DMS79 treated with DMSO at 0.1 percent for 48 hours (cell line): ENCODE measurements at regions not wholly inside any gene's neighbourhood (a gene's known extent, or its start where the extent isn't known, plus 50 kb on each side); places are given as distances from the start of the nearest gene placed in this dataset.
A peak's percentile ranks its signal among the peaks of the same experiment; 100 is the strongest.
"Not testable (repeated sequence)": the region's sequence is repeated elsewhere in the genome, so short reads cannot be mapped to it uniquely, and the experiment has no call there.

Source experiments
- DNase-seq: peaks from one replicate; lab custom pipeline; 2025; lab: John Stamatoyannopoulos, UW

DNA sequence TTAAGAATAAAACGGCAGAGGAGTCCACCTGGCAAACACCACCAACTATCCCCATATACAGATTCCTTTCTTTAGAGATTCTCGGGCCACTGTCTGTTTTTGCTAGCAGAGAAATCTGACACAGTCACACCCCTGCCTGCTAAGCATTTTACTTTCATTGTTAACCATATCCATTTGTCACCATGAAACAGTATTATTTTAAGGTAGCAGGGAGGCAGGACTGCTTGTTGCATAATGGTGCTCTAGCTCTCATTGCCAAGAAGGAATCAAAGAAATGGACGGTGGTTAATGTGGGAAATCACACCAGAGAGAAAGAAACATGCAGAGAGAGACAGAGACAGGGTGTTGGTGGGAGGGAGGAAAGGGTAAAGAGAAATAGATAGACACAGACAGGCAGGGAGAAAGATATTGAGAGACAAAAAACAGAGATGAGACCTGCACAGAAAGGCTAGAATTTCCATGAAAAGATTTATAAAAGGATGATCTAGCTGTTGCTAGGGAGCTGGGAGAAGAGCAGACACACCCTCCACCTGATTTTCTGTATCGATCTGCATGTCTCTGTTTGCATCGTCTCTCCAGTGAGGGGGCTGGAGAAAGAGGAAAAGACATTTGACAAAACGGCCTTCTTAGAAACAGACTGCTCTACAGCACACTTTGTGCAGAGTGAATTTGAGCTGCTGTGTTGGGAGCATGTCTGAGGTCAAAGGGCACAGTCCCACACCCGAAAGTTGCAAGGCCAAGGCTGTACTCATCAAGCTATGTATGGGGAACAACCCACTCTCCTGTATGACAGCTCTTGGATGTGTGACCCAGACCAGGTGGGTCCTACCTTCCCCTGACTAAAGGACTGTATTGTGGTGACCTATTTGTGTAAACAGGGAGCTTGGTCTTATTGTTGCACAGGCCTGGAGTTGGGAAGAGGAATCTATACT lies 303.1 kb downstream of the FZD1 start:
- no peak for DNase-seq

DNA sequence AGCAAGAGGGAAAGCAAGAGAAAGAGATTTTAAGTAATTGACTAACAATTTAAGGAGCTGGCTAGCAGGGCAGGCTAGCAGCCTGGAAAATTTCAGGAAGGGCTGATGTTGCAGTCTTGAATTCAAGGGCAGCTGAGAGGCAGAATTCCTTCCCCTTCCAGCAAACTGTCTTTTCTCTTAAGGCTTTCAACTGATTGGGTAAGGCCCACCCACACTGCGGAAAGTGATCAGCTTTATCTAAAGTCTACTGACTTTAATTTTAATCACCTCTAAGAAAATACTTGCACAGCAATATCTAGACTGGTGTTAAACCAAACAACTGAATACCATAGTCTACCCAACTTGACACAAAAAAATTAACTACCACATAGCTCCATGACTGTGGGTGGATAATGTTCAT lies 303.9 kb downstream of the FZD1 start:
- DNase-seq = no peak

DNA sequence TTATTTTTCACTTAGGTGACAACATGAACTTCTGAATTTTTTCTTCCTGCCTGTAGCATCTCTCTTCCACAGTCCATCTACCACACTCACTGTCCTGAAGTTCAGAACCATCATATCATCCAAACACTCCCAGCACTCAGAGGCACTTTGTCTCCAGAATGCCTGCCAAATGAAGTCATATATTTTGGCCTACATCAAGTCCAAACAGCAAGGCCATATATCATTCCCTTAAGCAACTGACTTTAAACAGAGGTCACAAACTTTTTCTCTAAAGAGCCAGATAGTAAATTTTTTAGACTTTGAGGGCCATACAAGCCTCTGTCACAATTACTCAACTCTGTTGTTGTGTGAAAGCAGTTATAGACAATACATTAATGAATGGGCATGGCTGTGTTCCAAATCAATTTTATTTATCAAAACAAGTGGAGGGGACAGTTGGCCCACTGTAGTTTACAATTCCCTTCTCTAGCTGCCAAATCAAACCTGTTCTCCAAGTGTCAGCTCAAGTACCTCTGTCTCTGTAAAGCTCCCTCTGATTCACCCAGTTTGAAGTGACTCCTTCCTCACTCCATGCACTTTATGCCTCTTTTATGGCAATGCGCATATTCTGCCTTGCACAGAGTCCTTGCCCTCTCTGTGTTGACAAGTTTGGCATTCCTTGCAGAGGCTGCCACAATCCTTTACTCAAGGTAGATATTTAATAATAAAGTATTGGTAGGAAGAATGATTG lies 305.7 kb downstream of the FZD1 start:
- DNase-seq = peak; percentile 62

DNA sequence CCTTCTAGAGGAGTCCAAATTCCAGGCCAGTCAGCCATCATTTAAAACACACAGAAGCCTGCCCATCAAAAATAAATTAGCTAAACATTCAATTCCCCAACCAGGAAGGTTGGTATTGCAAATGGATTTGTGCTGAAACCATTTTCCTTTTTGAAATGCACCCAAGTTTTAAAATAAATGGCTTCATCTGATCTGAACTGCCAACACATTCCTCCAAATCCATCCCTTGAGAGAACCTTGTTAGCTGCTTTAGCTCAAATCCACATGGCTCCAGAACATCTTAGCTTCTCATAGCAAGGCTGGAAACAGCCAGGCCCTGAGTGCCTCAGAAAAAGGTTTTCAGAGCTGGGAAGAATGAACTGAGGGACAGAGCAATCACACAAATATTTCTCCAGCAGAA lies 306.3 kb downstream of the FZD1 start:
- no peak for DNase-seq

DNA sequence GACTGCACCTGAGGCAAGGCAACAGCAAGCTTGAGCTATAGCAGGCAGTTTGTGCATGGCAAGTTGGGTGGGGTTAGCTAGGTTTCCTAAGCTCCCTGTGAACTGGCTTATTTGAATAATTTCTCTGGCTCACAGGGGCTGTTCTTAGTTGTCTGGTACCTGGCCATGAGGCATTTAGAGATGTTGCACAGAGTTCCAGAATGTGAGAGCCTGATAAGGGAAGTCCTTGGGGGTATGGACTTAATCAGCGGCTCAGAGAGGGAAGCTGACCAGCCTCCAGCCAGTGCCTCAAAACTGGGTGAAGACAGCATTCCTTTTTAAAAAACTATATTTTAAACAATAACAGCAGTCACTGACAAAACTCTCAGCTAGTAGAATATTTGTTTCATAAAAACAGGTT lies 307.4 kb downstream of the FZD1 start:
- DNase-seq = no peak

DNA sequence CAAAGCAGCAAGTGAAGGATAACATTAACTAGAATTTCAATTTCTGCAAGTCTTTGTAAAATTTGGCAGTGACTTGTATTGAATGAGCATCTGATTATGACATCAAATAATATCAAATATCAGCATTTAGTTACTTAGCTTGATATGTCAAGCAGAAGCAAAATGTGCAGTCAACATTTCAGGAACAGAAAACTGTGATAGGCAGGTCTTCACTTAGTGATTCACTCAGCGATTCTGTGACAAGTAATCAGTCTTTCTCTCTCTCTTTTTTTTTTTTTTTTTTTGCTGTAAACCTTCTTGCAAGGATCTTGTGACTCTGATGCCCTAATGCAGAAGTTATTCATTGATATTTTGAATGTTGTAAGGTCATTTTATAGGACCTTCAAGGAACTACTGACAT lies 307.1 kb downstream of the MTERF1 start:
- DNase-seq = no peak

DNA sequence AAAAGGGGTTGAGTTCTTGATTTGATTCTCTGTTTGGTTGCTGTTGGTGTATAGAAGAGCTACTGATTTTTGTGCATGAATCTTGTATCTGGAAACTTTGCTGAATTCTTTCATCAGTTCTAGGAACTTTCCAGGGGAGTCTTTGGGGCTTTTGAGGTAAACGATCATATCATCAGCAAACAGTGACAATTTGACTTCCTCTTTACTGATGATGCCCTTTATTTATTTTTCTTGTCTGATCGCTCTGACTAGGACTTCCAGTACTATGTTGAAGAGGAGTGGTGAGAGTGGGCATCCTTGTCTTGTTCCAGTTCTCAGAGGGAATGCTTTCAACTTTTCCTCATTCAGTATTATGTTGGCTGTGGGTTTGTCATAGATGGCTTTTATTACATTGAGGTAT lies 304.0 kb downstream of the MTERF1 start:
- not testable (repeated sequence) for DNase-seq

DNA sequence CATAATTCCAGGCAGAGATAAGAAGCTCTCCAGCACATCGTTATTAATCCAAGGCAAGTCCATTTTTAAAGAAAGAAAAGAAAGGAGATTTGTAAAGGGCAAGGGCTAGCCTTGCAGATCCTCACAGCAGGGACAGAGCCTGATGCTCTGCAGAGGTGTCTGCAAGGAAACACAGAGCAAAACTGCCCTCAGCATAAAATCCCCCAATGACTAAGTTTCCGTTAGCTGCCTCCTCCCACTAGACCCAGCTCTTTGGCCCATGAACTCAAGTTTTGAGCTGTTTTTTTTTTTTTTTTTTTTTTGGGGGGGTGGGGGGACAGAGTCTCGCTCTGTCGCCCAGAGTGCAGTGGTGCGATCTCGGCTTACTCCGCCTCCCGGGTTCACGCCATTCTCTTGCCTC lies 300.7 kb downstream of the MTERF1 start:
- DNase-seq = no peak

DNA sequence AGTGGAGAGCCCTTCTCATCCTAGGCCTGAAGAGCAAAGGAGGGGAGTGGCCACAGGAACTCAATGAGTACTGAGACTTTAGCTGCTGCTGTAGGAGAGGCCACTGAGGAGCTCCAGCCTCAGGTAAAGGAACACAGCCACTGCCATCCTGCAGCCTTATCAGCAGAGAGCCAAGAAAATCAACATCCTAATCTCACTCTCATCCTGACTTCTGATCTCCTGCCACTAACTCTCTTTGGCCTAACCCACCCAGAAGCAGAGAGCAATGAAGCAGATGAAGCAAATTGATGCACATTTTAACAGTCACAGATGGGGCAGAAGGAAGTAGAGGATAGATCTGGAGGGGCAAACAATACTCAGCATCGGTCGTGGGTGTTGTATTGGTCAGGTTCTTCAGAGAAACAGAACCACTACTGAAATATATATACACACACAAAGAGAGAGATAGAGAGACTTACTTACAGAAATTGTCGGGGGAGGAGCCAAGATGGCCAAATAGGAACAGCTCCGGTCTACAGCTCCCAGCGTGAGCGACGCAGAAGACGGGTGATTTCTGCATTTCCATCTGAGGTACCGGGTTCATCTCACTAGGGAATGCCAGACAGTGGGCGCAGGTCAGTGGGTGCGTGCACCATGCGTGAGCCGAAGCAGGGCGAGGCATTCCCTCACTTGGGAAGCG lies 297.6 kb downstream of the MTERF1 start:
- DNase-seq = no peak

DNA sequence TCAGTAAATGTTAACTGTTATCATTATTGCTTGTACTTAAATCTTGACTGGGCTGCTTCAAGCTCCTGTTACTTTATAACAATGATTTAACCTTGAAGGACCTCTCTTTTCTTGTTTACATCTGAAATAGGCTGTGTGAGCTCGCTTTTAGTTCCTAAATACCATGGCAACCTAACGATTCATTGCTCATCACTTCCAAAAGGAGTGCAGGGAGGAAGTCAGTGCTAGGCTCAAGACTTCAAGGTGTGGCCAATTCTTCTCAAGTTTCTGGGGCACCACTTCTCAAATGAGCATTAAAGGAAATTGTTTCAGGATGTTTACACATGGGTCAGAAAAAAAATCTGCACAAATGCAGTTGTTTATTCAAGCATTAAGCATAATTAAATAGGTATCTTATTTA lies 284.2 kb downstream of the MTERF1 start:
- peak; percentile 68 for DNase-seq

DNA sequence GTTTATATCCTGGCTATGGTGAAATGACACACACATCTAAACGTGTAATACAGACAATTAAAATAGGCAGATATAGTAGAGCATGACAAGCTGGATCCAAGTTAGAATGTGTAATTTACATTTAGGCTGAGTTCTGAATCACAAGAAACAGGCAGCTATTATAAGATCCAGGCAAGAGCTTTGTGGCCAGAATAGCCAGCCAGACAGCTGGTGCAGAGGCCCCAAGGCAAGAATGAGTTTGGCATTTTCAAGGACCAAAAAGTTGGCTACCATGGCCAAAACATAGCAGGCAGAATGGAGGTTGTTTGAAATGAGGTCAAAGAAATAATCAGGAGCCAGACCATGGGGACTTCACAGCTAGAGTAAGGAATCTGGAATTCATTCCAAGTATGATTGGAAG lies 281.7 kb downstream of the MTERF1 start:
- no peak for DNase-seq

DNA sequence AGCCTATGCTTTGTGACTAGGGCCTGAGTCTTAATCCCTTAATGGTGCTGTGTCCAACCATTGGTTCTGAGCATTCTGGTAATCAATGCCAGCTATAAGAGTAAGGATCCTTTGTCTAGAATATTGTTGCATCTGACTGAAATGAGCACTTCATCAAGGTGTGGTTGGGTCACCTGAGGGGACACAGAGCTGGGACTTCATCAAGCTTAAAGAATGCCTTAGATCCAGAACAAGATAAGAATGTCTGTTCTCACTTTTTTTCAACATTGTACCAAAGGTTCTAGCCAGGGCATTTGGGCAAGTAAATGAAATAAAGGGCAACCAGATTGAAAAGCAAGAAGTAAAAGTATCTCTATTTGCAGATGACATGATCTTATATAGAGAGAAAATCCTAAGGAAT lies 280.4 kb downstream of the MTERF1 start:
- DNase-seq = no peak

DNA sequence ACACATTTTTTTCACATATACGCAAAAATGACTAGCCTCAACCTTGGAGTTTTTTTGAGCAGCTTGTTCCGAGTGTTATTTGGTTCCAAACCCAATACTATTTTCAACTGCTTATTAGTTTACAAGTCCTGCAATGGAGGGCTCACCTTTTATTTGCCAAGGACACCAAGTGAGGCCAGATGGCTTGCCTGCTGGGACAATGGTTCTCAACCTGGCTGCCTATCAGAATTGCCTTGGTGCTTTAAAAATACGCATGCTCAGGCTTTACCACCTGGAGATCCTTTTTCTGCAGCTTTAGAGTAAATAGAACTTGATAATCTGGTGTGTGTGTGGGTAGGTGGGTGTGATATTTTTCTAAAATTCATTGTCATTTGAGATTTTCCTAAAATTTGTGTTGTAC lies 276.8 kb downstream of the MTERF1 start:
- DNase-seq = no peak

DNA sequence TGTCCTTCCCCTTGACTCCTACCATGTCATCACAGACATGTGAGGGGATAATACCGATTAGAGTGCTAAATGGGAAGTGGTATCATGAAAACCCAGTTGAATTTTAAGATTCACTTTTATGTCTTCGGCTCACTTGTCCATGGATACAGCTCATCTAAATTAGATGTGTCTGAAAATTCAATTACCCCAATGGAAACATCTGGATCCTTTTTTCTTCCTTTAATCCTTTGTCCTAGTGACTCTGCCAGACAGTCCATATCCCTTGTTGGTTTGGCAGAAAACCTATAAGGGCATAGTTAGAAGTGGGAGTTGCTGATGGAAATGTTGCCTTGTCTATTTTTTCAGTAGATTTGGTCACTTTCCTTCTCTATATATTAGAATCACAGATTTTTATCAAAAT lies 271.9 kb downstream of the MTERF1 start:
- DNase-seq = no peak

DNA sequence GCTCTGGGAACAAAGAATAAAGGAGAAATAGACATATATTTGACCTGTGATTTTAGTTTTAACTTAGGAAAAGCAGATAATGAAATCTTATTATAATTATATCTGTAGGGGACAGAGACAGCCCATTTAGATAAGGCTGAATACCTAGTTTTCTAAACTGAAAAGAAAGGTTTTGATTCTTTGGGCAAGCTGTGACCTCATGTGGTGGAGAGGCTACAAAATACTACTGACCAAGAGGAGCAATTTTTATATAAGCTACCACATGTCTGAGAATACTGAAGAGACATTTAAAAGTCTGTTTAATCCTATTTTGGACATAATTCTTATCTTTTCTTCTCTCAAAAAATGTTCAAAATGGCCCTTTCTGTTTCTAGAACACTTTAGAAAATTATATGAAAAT lies 271.0 kb downstream of the MTERF1 start:
- no peak for DNase-seq

DNA sequence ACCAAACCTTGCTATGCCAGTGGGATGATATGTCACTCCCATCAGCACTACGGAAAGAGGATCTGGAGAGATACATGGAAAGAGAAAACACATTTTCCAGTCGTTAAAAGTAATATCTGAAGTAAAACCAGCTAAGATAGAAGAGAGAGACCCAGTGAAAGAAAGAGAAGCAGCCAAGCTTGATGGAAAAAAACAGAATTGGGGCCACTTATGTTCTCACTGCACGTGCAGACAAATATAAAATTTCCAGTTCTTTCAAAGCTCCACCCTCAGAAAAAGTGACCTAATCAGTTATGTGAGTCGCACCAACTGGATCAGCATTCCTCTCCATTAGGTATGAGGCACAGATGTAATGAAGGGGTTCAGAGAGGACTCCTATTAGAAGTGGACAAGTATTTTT lies 266.1 kb downstream of the MTERF1 start:
- DNase-seq = no peak

DNA sequence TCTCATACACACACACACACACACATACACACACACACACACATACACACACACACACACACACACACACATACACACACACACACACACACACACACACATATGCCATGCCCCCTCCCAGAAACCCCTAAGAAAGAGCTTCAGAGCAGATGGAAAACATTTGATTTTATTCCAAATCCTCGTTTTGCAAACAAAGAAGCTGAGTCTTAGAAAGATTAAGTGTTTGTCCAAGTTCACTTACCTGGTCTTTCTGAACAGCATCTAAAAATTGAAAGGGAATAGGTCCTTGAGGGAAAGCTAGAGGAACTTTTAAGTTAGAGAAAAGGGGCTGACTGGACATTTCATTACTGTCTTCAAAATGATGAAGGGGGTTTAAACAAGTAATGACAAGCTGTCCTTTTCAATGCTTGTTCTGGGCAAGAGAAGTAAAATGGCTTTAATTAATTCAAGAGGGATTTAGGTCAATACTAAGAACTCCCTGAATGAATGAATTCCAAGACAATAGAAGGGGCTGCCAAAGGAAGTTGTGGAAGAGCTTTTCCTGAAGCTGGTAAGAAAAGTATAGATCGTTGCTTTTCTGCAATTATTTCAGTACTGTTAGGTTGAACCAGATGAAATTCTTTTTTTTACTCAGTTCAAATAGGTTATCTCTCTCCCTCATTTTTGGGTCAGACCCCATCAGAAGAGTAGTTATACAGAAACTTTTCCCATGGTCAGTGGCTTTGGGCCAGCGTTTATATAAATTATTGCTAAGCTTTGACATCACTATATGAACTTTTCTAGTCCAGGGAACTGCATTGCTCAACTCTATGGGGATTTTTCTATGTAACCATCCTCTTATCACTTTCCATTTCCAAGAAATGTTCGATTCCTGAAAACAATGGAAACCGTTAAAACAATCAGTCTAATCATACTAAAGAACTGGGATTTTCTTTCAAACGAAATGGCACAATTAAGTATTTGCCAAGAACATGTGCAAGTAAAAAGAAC lies 261.4 kb downstream of the MTERF1 start:
- DNase-seq = peak; percentile 46

DNA sequence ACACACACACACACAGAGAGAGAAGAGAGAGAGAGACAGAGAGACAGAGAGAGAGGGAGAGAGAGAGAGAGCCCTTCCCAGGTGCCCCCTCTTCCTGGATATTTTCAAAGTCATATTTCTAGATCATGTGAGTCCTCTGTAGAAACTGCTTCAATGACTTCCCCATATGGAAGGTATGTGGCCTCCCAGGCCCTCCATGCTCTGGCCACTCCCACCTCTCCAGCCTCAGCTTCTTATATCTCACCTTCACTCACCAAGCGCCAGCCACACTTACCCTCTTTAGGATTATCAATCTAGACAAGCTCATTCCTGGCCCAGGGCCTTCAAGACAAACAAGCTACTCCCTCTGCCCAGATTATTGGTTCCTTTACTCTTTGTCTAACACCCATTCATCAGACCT lies 259.7 kb downstream of the MTERF1 start:
- DNase-seq = no peak

DNA sequence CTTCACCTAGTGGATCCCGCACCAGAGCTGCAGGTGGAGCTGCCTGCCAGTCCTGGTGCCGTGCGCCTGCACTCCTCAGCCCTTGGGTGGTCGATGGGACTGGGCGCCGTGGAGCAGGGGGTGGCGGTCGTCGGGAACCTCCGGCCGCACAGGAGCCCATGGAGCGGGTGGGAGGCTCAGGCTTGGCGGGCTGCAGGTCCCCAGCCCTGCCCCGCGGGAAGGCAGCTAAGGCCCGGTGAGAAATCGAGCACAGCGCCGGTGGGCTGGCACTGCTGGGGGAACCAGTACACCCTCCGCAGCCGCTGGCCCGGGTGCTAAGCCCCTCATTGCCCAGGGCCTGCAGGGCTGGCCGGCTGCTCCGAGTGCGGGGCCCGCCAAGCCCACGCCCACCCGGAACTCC lies 253.2 kb downstream of the MTERF1 start:
- DNase-seq = not testable (repeated sequence)

DNA sequence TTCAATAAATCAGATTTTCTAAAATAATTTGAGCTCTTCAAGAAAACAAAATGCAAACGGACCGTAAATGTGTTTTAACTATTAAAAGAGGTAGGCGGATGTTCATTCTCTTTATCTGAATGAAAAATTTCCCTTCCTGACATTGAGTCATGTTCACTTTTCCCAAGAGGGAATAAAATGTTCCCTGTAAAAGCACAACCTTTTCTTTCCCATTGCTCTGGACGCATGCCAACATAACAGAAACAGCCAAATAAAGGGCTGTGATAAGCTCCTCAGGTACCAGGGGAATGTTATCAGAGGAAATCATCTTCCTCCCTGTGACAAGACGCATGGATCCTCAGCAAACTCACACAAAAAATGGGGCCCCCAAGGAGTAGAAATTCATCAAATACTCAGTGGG lies 251.8 kb downstream of the MTERF1 start:
- DNase-seq = peak; percentile 43

DNA sequence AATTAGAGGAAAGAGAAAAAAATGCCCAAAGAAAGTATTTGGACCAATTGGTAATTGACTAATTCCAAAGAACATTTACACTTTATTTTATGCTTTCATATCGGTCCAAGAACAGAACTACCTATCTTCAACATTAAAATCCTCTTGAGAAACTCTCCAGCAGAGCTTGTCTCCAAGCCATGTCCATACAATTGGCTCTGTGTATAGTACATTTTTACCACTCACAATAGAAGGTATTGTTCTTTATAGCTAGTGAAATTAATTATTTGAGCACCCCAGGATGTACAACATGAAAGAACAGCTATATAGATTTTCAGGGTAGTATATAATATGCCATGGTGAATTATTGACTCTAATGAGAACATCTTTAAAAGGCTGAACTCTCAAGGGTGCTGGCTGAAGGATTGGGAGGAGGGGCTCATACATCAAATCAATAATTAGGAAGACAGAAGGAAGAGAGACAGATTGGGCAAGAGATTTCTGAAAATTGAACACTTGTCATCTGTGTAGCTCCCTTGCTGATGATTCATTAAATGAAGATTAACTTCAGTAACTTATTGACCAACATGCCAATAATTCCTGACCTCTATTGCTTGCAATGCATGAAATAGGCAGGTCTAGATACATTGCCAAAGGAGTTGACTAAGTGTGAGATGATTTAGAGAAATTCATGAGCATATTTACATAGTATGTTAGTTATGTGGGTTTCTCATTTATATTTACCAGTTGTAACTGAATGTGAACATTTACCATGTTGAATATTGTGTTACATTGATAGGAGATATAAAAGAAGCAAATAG lies 249.7 kb downstream of the MTERF1 start:
- DNase-seq = no peak
